ENCODE measurements at regions not wholly inside any gene's neighbourhood (a gene's known extent, or its start where the extent isn't known, plus 50 kb on each side); places are given as distances from the start of the nearest gene placed in this dataset.

DNA sequence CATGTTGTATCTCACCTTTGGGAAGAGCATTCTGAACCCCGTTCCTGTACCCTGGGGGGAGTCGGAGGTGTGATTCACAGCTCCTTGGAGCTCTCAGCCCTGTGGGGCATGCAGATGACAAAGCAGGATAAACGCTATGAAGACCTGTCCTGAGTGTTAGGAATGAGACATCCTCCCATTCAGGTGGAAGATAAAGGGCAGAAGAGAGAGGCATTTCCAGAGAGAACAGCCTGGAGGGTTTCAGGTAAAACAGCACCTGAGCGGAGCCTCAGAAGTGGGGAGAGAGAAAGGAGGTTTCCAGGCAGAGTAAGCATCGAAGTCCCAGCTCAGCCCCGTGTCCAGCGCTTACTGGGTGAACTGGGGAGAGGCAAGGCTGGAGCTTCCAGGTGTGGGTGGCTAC, 288.9 kb downstream of the KLF6 start:
- no peak for DNase-seq (ENCODE audit: low spot score)
- H3K27ac ChIP-seq, result no peak overlapping the region

GRCh38 chr10:3495281-3495680, 289.7 kb downstream of the KLF6 start:
- DNase-seq (ENCODE audit: low spot score), result no peak
- no peak overlapping the region for H3K27ac ChIP-seq
- ChIA-PET CTCF (no interaction called here), POLR2A (ENCODE audit: low non-redundant PET) (no interaction called here)
- TF ChIP-seq, protein P1, sequence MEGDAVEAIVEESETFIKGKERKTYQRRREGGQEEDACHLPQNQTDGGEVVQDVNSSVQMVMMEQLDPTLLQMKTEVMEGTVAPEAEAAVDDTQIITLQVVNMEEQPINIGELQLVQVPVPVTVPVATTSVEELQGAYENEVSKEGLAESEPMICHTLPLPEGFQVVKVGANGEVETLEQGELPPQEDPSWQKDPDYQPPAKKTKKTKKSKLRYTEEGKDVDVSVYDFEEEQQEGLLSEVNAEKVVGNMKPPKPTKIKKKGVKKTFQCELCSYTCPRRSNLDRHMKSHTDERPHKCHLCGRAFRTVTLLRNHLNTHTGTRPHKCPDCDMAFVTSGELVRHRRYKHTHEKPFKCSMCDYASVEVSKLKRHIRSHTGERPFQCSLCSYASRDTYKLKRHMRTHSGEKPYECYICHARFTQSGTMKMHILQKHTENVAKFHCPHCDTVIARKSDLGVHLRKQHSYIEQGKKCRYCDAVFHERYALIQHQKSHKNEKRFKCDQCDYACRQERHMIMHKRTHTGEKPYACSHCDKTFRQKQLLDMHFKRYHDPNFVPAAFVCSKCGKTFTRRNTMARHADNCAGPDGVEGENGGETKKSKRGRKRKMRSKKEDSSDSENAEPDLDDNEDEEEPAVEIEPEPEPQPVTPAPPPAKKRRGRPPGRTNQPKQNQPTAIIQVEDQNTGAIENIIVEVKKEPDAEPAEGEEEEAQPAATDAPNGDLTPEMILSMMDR (conservative IDR thresholded peaks at IDR 0.05; ENCODE audit: low read depth), result no peak

More for the DNA sequence above, 288.9 kb downstream of the KLF6 start:
- TF ChIP-seq, protein P1 (conservative IDR thresholded peaks at IDR 0.05; ENCODE audit: low read depth), result no peak
- ChIA-PET CTCF (no interaction called here), POLR2A (ENCODE audit: low non-redundant PET) (no interaction called here)

DNA sequence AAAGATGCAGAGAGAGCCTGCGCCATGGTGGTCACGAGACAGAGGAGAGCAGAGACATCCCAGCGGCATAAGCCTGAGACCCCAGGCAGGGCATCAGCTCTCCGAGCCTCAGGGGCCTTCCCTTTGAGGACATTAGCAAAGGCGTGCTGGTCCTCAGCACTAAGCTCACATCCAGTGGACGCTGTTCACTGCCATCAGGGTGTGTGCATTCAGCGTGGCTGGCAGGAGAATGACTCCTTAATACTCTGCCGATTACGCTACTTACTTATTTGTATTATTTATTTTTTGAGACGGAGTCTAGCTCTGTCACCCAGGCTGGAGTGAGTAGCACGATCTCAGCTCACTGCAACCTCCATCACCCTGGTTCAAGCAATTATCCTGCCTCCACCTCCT, 290.2 kb downstream of the KLF6 start:
- CTCF ChIA-PET, result no interaction called here

DNA sequence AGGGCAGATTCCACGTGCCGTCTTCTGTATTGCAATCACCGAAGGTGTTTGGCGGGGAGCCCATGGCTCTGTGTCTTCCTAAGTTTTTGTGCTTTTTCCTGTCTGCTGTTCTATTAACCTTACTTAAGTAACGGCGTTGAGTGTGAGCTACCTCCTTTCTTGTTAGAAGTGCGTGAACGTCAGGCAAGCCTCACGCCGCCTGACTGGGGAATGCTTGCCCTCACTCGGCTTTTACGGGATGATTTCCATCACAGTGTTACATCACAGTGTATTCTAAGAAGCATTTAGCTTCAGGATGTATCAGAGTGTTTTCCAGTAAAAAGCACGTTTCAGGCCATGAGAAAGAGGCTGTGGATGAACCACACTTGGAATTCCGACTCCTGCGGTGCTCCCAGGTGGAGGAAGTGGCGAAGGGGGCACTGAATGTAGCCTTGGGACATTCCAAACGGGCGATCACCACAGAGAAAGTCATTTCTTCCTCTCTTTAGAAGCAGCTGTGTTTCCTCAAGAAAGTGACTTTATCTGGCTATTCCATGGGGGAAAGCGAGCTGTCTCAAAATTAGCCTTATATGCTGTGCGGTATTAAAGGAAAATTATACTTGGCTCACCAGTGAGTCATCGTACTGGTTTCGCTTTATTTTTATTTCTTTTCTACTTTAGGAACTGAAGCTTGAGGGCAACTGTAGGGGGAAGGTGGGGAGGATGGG, 290.7 kb downstream of the KLF6 start:
- no peak overlapping the region for H3K27ac ChIP-seq
- TF ChIP-seq, protein P1 (conservative IDR thresholded peaks at IDR 0.05; ENCODE audit: low read depth), result no peak
- ChIA-PET CTCF (no interaction called here), POLR2A (ENCODE audit: low non-redundant PET) (no interaction called here)
- DNase-seq (ENCODE audit: low spot score), result no peak

More for the DNA sequence above, 290.2 kb downstream of the KLF6 start:
- POLR2A ChIA-PET (ENCODE audit: low non-redundant PET), result no interaction called here
- no peak for DNase-seq (ENCODE audit: low spot score)
- TF ChIP-seq, protein P1 (conservative IDR thresholded peaks at IDR 0.05; ENCODE audit: low read depth), result no peak
- no peak overlapping the region for H3K27ac ChIP-seq

GRCh38 chr10:3493621-3494020, 291.4 kb downstream of the KLF6 start:
- POLR2A ChIA-PET (ENCODE audit: low non-redundant PET), result no interaction called here
- CTCF ChIA-PET, result no interaction called here
- no peak for DNase-seq (ENCODE audit: low spot score)
- TF ChIP-seq, protein P1 (conservative IDR thresholded peaks at IDR 0.05; ENCODE audit: low read depth), result no peak
- no peak overlapping the region for H3K27ac ChIP-seq

DNA sequence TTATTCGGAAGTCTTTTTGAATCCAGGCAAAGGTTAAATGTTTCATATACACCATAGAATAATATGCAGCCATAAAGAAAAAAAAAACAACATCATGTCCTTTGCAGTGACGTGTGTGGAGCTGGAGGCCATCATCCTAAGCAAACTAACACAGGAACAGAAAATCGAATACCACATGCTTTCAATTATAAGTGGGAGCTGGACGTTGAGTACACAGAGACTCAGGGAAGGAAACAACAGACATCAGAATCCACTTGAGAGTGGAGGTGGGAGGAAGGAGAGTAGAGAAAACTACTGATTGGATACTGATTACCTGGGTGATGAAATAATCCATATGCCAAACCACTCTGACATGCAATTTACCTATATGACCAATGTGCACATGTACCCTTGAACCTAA, 293.4 kb downstream of the KLF6 start:
- CTCF ChIA-PET, result interaction anchor here (0.6 kb wide), 2 partner anchors 379 to 566 kb away, joined by 3 read pairs; no protein-coding TSS in a partner anchor
- H3K27ac ChIP-seq, result no peak overlapping the region
- no peak for DNase-seq (ENCODE audit: low spot score)
- POLR2A ChIA-PET (ENCODE audit: low non-redundant PET), result no interaction called here
- TF ChIP-seq, protein P1 (conservative IDR thresholded peaks at IDR 0.05; ENCODE audit: low read depth), result no peak
